ENCODE measurements at regions not wholly inside any gene's neighbourhood (a gene's known extent, or its start where the extent isn't known, plus 50 kb on each side); places are given as distances from the start of the nearest gene placed in this dataset.

- DNase-seq (ENCODE audit: low read depth): no peak
These were observed 222.9 kb downstream of the RFC3 start for GRCh38 chr13:34040863-34041262.

GRCh38 chr13:34044041-34044440, 226.1 kb downstream of the RFC3 start:
- peak; percentile 59 for DNase-seq (ENCODE audit: low read depth)

GRCh38 chr13:34044660-34045080, 226.7 kb downstream of the RFC3 start:
- DNase-seq (ENCODE audit: low read depth): peak; percentile 84

GRCh38 chr13:34046457-34046856, 228.5 kb downstream of the RFC3 start:
- no peak for DNase-seq (ENCODE audit: low read depth)

- DNase-seq (ENCODE audit: low read depth): no peak
These were observed 230.7 kb downstream of the RFC3 start for GRCh38 chr13:34048652-34049051.

GRCh38 chr13:34056733-34057258, 238.8 kb downstream of the RFC3 start:
- no peak for DNase-seq (ENCODE audit: low read depth)

- no peak for DNase-seq (ENCODE audit: low read depth)
These were observed 246.7 kb downstream of the RFC3 start for GRCh38 chr13:34064456-34065205.

GRCh38 chr13:34065928-34066327, 248.0 kb downstream of the RFC3 start:
- no peak for DNase-seq (ENCODE audit: low read depth)

- no peak for DNase-seq (ENCODE audit: low read depth)
These were observed 248.4 kb downstream of the RFC3 start for GRCh38 chr13:34066344-34066743.

- peak; percentile 52 for DNase-seq (ENCODE audit: low read depth)
These were observed 252.1 kb downstream of the RFC3 start for GRCh38 chr13:34070006-34070405.

GRCh38 chr13:34070544-34071303, 252.8 kb downstream of the RFC3 start:
- no peak for DNase-seq (ENCODE audit: low read depth)

GRCh38 chr13:34076319-34076718, 258.4 kb downstream of the RFC3 start:
- DNase-seq (ENCODE audit: low read depth): peak; percentile 11

GRCh38 chr13:34076943-34077703, 259.2 kb downstream of the RFC3 start:
- DNase-seq (ENCODE audit: low read depth): peak; percentile 39

- DNase-seq (ENCODE audit: low read depth): no peak
These were observed 260.5 kb downstream of the RFC3 start for GRCh38 chr13:34078334-34078999.

GRCh38 chr13:34085204-34085603, 267.3 kb downstream of the RFC3 start:
- no peak for DNase-seq (ENCODE audit: low read depth)

GRCh38 chr13:34086281-34086680, 268.3 kb downstream of the RFC3 start:
- no peak for DNase-seq (ENCODE audit: low read depth)

- DNase-seq (ENCODE audit: low read depth): no peak
These were observed 269.8 kb downstream of the RFC3 start for GRCh38 chr13:34087791-34088190.

- DNase-seq (ENCODE audit: low read depth): no peak
These were observed 285.9 kb downstream of the RFC3 start for GRCh38 chr13:34103854-34104253.

- no peak for DNase-seq (ENCODE audit: low read depth)
These were observed 286.9 kb downstream of the RFC3 start for GRCh38 chr13:34104853-34105252.

- DNase-seq (ENCODE audit: low read depth): peak; percentile 17
These were observed 289.9 kb downstream of the RFC3 start for GRCh38 chr13:34107806-34108205.

GRCh38 chr13:34108410-34108809, 290.5 kb downstream of the RFC3 start:
- DNase-seq (ENCODE audit: low read depth): peak; percentile 44

- DNase-seq (ENCODE audit: low read depth): no peak
These were observed 296.6 kb downstream of the RFC3 start for GRCh38 chr13:34114581-34114980.
